B cell (primary cell): ENCODE measurements at regions not wholly inside any gene's neighbourhood (a gene's known extent, or its start where the extent isn't known, plus 50 kb on each side); places are given as distances from the start of the nearest gene placed in this dataset.

ENCODE experiments used
- CTCF ChIP-seq: fragments of 200-600 bp; IDR thresholded peaks from one replicate; pipeline ENCODE4 v1.8.0; 2022; ENCODE audit warnings: antibody characterized with exemption, mild to moderate bottlenecking
- EZH2 ChIP-seq: IDR thresholded peaks from 2 replicates; pipeline ENCODE4 v1.6.1; 2012; ENCODE audit warnings: borderline replicate concordance, low read depth, mild to moderate bottlenecking, moderate library complexity, low read length; ENCODE audit not compliant: insufficient read depth, poor library complexity, severe bottlenecking

GRCh38 chr1:98299313-98299712, 362.2 kb upstream of the SNX7 start:
- TF ChIP-seq CTCF, result no peak
- no peak for TF ChIP-seq EZH2
